Dendritic cell treated with granulocyte-macrophage colony-stimulating factor and Interleukin-4, amounts not matched to agents 40 ng/mL and 50 ng/mL, for 4 days (primary cell): ENCODE measurements at regions not wholly inside any gene's neighbourhood (a gene's known extent, or its start where the extent isn't known, plus 50 kb on each side); places are given as distances from the start of the nearest gene placed in this dataset.

Source experiments
- H3K27ac Mint-ChIP-seq: one replicate; pipeline ENCODE4 v1.8.0; 2022; ENCODE audit warnings: mild to moderate bottlenecking, mixed read lengths
- H3K27me3 Mint-ChIP-seq: one replicate; pipeline ENCODE4 v1.8.0; 2022; ENCODE audit warnings: mild to moderate bottlenecking, mixed read lengths
- H3K36me3 Mint-ChIP-seq: one replicate; pipeline ENCODE4 v1.8.0; 2022; ENCODE audit warnings: low read depth, mixed read lengths
- H3K4me1 Mint-ChIP-seq: one replicate; pipeline ENCODE4 v1.8.0; 2022; ENCODE audit warnings: low read depth, mixed read lengths
- H3K4me3 Mint-ChIP-seq: one replicate; pipeline ENCODE4 v1.8.0; 2022; ENCODE audit warnings: mild to moderate bottlenecking, moderate library complexity, mixed read lengths
- H3K9me3 Mint-ChIP-seq: one replicate; pipeline ENCODE4 v1.8.0; 2022; ENCODE audit warnings: mixed read lengths
- intact Hi-C: fragments of 100-400 bp; cut with micrococcal nuclease; formaldehyde crosslinking; loops from one replicate; pipeline ENCODE4 v1.15.0; 2022

- no peaks in the 10 kb centered on the region for H3K27me3 Mint-ChIP-seq
- intact Hi-C loops: no loop called here
- no peaks in the 10 kb centered on the region for H3K9me3 Mint-ChIP-seq
- H3K36me3 Mint-ChIP-seq: no peaks in the 10 kb centered on the region
- no peak overlapping the region for H3K27ac Mint-ChIP-seq
- no peaks in the 10 kb centered on the region for H3K4me1 Mint-ChIP-seq
- H3K4me3 Mint-ChIP-seq: no peak overlapping the region
These were observed 449.6 kb upstream of the CDH20 start for GRCh38 chr18:60883587-60883986.

- Mint-ChIP-seq H3K36me3 (no peaks in the 10 kb centered on the region), H3K27ac (no peak overlapping the region), H3K4me1 (no peaks in the 10 kb centered on the region), H3K27me3 (no peaks in the 10 kb centered on the region), H3K4me3 (no peak overlapping the region), H3K9me3 (no peaks in the 10 kb centered on the region)
- intact Hi-C loops: no loop called here
These were observed 445.1 kb upstream of the CDH20 start for GRCh38 chr18:60888071-60888624.

GRCh38 chr18:60889442-60889841 lies 443.8 kb upstream of the CDH20 start:
- Mint-ChIP-seq H3K27me3 (no peaks in the 10 kb centered on the region), H3K36me3 (no peaks in the 10 kb centered on the region), H3K27ac (no peak overlapping the region), H3K9me3 (no peaks in the 10 kb centered on the region), H3K4me3 (no peak overlapping the region), H3K4me1 (no peaks in the 10 kb centered on the region)
- intact Hi-C loops: no loop called here

GRCh38 chr18:60891936-60892335 lies 441.3 kb upstream of the CDH20 start:
- intact Hi-C loops: no loop called here
- Mint-ChIP-seq H3K9me3 (no peaks in the 10 kb centered on the region), H3K4me1 (no peaks in the 10 kb centered on the region), H3K27ac (no peak overlapping the region), H3K27me3 (no peaks in the 10 kb centered on the region), H3K36me3 (no peaks in the 10 kb centered on the region), H3K4me3 (no peak overlapping the region)

- H3K36me3 Mint-ChIP-seq: no peaks in the 10 kb centered on the region
- intact Hi-C loops: no loop called here
- no peaks in the 10 kb centered on the region for H3K9me3 Mint-ChIP-seq
- H3K27me3 Mint-ChIP-seq: no peaks in the 10 kb centered on the region
- H3K4me1 Mint-ChIP-seq: no peaks in the 10 kb centered on the region
- H3K27ac Mint-ChIP-seq: no peak overlapping the region
- H3K4me3 Mint-ChIP-seq: no peak overlapping the region
These were observed 440.8 kb upstream of the CDH20 start for GRCh38 chr18:60892441-60892840.

- intact Hi-C loops: no loop called here
- Mint-ChIP-seq H3K4me1 (no peaks in the 10 kb centered on the region), H3K36me3 (no peaks in the 10 kb centered on the region), H3K27ac (no peak overlapping the region), H3K9me3 (no peaks in the 10 kb centered on the region), H3K4me3 (no peak overlapping the region), H3K27me3 (no peaks in the 10 kb centered on the region)
These were observed 440.4 kb upstream of the CDH20 start for GRCh38 chr18:60892855-60893254.

- H3K4me3 Mint-ChIP-seq: no peak overlapping the region
- no peaks in the 10 kb centered on the region for H3K36me3 Mint-ChIP-seq
- intact Hi-C loops: no loop called here
- no peaks in the 10 kb centered on the region for H3K4me1 Mint-ChIP-seq
- no peaks in the 10 kb centered on the region for H3K27me3 Mint-ChIP-seq
- no peaks in the 10 kb centered on the region for H3K9me3 Mint-ChIP-seq
- no peak overlapping the region for H3K27ac Mint-ChIP-seq
These were observed 439.7 kb upstream of the CDH20 start for GRCh38 chr18:60893355-60894097.

GRCh38 chr18:60894254-60894945 lies 438.8 kb upstream of the CDH20 start:
- no peaks in the 10 kb centered on the region for H3K27me3 Mint-ChIP-seq
- no peaks in the 10 kb centered on the region for H3K36me3 Mint-ChIP-seq
- H3K4me3 Mint-ChIP-seq: no peak overlapping the region
- intact Hi-C loops: no loop called here
- no peak overlapping the region for H3K27ac Mint-ChIP-seq
- no peaks in the 10 kb centered on the region for H3K9me3 Mint-ChIP-seq
- no peaks in the 10 kb centered on the region for H3K4me1 Mint-ChIP-seq

GRCh38 chr18:60895181-60895580 lies 438.0 kb upstream of the CDH20 start:
- H3K27me3 Mint-ChIP-seq: no peaks in the 10 kb centered on the region
- no peak overlapping the region for H3K27ac Mint-ChIP-seq
- H3K4me3 Mint-ChIP-seq: no peak overlapping the region
- no peaks in the 10 kb centered on the region for H3K9me3 Mint-ChIP-seq
- intact Hi-C loops: no loop called here
- H3K4me1 Mint-ChIP-seq: no peaks in the 10 kb centered on the region
- H3K36me3 Mint-ChIP-seq: no peaks in the 10 kb centered on the region

- Mint-ChIP-seq H3K9me3 (no peaks in the 10 kb centered on the region), H3K4me1 (no peaks in the 10 kb centered on the region), H3K36me3 (no peaks in the 10 kb centered on the region), H3K27ac (no peak overlapping the region), H3K4me3 (no peak overlapping the region), H3K27me3 (no peaks in the 10 kb centered on the region)
- intact Hi-C loops: no loop called here
These were observed 435.1 kb upstream of the CDH20 start for GRCh38 chr18:60898111-60898510.

- no peaks in the 10 kb centered on the region for H3K4me1 Mint-ChIP-seq
- no peak overlapping the region for H3K27ac Mint-ChIP-seq
- intact Hi-C loops: no loop called here
- H3K4me3 Mint-ChIP-seq: no peak overlapping the region
- H3K27me3 Mint-ChIP-seq: no peaks in the 10 kb centered on the region
- no peaks in the 10 kb centered on the region for H3K9me3 Mint-ChIP-seq
- H3K36me3 Mint-ChIP-seq: no peaks in the 10 kb centered on the region
These were observed 427.5 kb upstream of the CDH20 start for GRCh38 chr18:60905699-60906098.

- Mint-ChIP-seq H3K4me3 (no peak overlapping the region), H3K27me3 (no peaks in the 10 kb centered on the region), H3K4me1 (no peaks in the 10 kb centered on the region), H3K27ac (no peak overlapping the region), H3K9me3 (peaks cover 8% of the 10 kb centered on the region), H3K36me3 (no peaks in the 10 kb centered on the region)
- intact Hi-C loops: no loop called here
These were observed 422.7 kb upstream of the CDH20 start for GRCh38 chr18:60910534-60910933.

- H3K27ac Mint-ChIP-seq: no peak overlapping the region
- H3K9me3 Mint-ChIP-seq: peaks cover 8% of the 10 kb centered on the region
- intact Hi-C loops: no loop called here
- no peak overlapping the region for H3K4me3 Mint-ChIP-seq
- no peaks in the 10 kb centered on the region for H3K36me3 Mint-ChIP-seq
- H3K27me3 Mint-ChIP-seq: no peaks in the 10 kb centered on the region
- H3K4me1 Mint-ChIP-seq: no peaks in the 10 kb centered on the region
These were observed 421.7 kb upstream of the CDH20 start for GRCh38 chr18:60911504-60911903.

- intact Hi-C loops: no loop called here
- H3K4me3 Mint-ChIP-seq: no peak overlapping the region
- no peaks in the 10 kb centered on the region for H3K36me3 Mint-ChIP-seq
These were observed 418.1 kb upstream of the CDH20 start for GRCh38 chr18:60915160-60915559.

More at GRCh38 chr18:60915160-60915559, 418.1 kb upstream of the CDH20 start:
- H3K27ac Mint-ChIP-seq: no peak overlapping the region
- H3K4me1 Mint-ChIP-seq: no peaks in the 10 kb centered on the region
- H3K9me3 Mint-ChIP-seq: peaks cover 8% of the 10 kb centered on the region
- H3K27me3 Mint-ChIP-seq: no peaks in the 10 kb centered on the region
